ENCODE measurements at regions not wholly inside any gene's neighbourhood (a gene's known extent, or its start where the extent isn't known, plus 50 kb on each side); places are given as distances from the start of the nearest gene placed in this dataset.

GRCh38 chr13:55893540-55893939 is 1247.2 kb upstream of the PRR20A start:
- H3K36me3 ChIP-seq (ENCODE audit: control insufficient read depth in 2 of 2, insufficient read depth in 1 of 2, low read length in 2 of 2): no peaks in the 10 kb centered on the region
- H3K27ac ChIP-seq (ENCODE audit: extremely low read depth, low read depth, low read length): no peak overlapping the region
- no peak overlapping the region for H3K4me3 ChIP-seq (ENCODE audit: low read depth, low read length)
- TF ChIP-seq PRDM2 (tag by site-specific recombination; IDR thresholded peaks at IDR 0.05; ENCODE audit: borderline replicate concordance) (no peak), ZNF623 (tag by site-specific recombination; IDR thresholded peaks at IDR 0.05) (no peak), ZNF391 (tag by site-specific recombination; IDR thresholded peaks at IDR 0.05; ENCODE audit: borderline replicate concordance, low read depth) (no peak), TCF7L2 (IDR thresholded peaks at IDR 0.05; ENCODE audit: borderline replicate concordance, low read depth, low read length) (no peak), ZNF10 (tag by site-specific recombination; IDR thresholded peaks at IDR 0.05) (no peak), HOXD13 (CRISPR knock-in tag; IDR thresholded peaks at IDR 0.05; ENCODE audit: borderline replicate concordance) (no peak), ZNF529 (tag by site-specific recombination; IDR thresholded peaks at IDR 0.05; ENCODE audit: insufficient replicate concordance) (no peak), ZNF510 (tag by site-specific recombination; IDR thresholded peaks at IDR 0.05; ENCODE audit: insufficient replicate concordance) (no peak), ZBTB20 (tag by site-specific recombination; IDR thresholded peaks at IDR 0.05) (no peak), ZNF600 (tag by site-specific recombination; IDR thresholded peaks at IDR 0.05) (no peak), ZNF426 (tag by site-specific recombination; IDR thresholded peaks at IDR 0.05) (no peak), ZNF645 (tag by site-specific recombination; IDR thresholded peaks at IDR 0.05) (no peak), ZNF148 (tag by site-specific recombination; IDR thresholded peaks at IDR 0.05; ENCODE audit: borderline replicate concordance) (no peak), GLI2 (tag by site-specific recombination; IDR thresholded peaks at IDR 0.05; ENCODE audit: borderline replicate concordance, low read depth) (no peak), ZNF530 (tag by site-specific recombination; IDR thresholded peaks at IDR 0.05; ENCODE audit: low read depth) (no peak), OSR2 (tag by site-specific recombination; IDR thresholded peaks at IDR 0.05) (no peak), PBX3 (CRISPR knock-in tag; IDR thresholded peaks at IDR 0.05) (no peak), ZNF266 (tag by site-specific recombination; IDR thresholded peaks at IDR 0.05; ENCODE audit: low read depth) (no peak)
- H3K4me1 ChIP-seq (ENCODE audit: control insufficient read depth, insufficient read depth, low read length): no peaks in the 10 kb centered on the region
- ChIA-PET CTCF (no interaction called here), POLR2A (no interaction called here)
- no peaks in the 10 kb centered on the region for H3K9me3 ChIP-seq (ENCODE audit: control insufficient read depth, insufficient read depth, low read depth, low read length)
